DND-41 (cell line): ENCODE measurements at regions not wholly inside any gene's neighbourhood (a gene's known extent, or its start where the extent isn't known, plus 50 kb on each side); places are given as distances from the start of the nearest gene placed in this dataset.

Experiments
- EZH2 ChIP-seq: IDR thresholded peaks from 3 replicates; pipeline ENCODE4 v1.6.1; 2012; ENCODE audit warnings: borderline replicate concordance, low read depth, mild to moderate bottlenecking, moderate library complexity, low read length, inconsistent platforms; ENCODE audit not compliant: severe bottlenecking
- TF ChIP-seq, protein P1 (sequence below): IDR thresholded peaks from 2 replicates; pipeline ENCODE4 v1.5.1; 2012; ENCODE audit warnings: borderline replicate concordance, low read length, moderate library complexity, mild to moderate bottlenecking; ENCODE audit not compliant: poor library complexity, severe bottlenecking; ENCODE audit errors: extremely low read depth

DNA sequence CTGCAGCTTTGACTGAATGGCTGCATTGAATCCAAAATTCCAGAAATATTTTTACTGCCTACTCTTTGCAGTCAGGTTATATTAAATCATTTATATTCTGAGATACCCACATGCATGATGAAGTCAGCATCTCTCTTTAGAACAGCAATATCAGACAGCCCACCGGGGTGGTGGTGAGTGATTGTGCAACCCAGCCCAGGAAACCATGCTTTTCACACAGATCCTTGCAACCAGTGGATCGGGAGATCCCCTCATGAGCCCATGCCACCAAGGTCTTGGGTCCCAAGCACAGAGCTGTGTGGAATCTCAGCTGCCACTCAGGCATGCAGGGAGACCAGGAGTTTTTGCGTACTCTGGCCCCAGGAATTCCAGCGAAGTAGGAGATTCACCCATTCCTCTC lies 226.5 kb downstream of the DTWD2 start:
- TF ChIP-seq, protein P1, sequence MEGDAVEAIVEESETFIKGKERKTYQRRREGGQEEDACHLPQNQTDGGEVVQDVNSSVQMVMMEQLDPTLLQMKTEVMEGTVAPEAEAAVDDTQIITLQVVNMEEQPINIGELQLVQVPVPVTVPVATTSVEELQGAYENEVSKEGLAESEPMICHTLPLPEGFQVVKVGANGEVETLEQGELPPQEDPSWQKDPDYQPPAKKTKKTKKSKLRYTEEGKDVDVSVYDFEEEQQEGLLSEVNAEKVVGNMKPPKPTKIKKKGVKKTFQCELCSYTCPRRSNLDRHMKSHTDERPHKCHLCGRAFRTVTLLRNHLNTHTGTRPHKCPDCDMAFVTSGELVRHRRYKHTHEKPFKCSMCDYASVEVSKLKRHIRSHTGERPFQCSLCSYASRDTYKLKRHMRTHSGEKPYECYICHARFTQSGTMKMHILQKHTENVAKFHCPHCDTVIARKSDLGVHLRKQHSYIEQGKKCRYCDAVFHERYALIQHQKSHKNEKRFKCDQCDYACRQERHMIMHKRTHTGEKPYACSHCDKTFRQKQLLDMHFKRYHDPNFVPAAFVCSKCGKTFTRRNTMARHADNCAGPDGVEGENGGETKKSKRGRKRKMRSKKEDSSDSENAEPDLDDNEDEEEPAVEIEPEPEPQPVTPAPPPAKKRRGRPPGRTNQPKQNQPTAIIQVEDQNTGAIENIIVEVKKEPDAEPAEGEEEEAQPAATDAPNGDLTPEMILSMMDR = no peak
- TF ChIP-seq EZH2 = no peak
